ENCODE measurements at regions not wholly inside any gene's neighbourhood (a gene's known extent, or its start where the extent isn't known, plus 50 kb on each side); places are given as distances from the start of the nearest gene placed in this dataset.

DNA sequence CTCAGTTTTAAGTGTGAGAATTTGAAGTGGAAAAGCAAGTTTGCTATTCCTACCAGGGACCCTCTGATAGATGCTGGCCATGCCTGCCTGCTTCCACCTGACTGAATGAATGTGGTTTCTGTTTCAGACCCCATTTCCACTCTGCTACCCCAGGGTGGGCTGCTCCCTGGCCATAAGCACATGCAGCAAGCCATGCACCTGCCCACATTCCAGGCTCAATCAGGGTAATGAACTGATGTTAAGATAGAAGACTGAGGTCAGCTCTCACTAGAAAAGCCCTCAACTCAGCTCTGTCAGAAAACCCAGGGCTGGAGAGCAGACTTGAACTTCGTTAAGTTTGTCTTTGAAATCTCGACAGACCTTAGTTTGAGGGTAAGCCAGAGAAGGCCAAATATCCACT, 333.9 kb downstream of the CYRIA start:
- DNase-seq (ENCODE audit: low read depth), result no peak
- TF ChIP-seq, protein P1, sequence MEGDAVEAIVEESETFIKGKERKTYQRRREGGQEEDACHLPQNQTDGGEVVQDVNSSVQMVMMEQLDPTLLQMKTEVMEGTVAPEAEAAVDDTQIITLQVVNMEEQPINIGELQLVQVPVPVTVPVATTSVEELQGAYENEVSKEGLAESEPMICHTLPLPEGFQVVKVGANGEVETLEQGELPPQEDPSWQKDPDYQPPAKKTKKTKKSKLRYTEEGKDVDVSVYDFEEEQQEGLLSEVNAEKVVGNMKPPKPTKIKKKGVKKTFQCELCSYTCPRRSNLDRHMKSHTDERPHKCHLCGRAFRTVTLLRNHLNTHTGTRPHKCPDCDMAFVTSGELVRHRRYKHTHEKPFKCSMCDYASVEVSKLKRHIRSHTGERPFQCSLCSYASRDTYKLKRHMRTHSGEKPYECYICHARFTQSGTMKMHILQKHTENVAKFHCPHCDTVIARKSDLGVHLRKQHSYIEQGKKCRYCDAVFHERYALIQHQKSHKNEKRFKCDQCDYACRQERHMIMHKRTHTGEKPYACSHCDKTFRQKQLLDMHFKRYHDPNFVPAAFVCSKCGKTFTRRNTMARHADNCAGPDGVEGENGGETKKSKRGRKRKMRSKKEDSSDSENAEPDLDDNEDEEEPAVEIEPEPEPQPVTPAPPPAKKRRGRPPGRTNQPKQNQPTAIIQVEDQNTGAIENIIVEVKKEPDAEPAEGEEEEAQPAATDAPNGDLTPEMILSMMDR (conservative IDR thresholded peaks at IDR 0.05; ENCODE audit: low read depth, low read length), result no peak
- no peak overlapping the region for H3K4me3 ChIP-seq (ENCODE audit: low read depth, low read length)

GRCh38 chr2:16330982-16331381, 334.7 kb downstream of the CYRIA start:
- DNase-seq (ENCODE audit: low read depth), result no peak
- no peak overlapping the region for H3K4me3 ChIP-seq (ENCODE audit: low read depth, low read length)
- TF ChIP-seq, protein P1 (conservative IDR thresholded peaks at IDR 0.05; ENCODE audit: low read depth, low read length), result no peak

- DNase-seq (ENCODE audit: low read depth), result no peak
- H3K4me3 ChIP-seq (ENCODE audit: low read depth, low read length), result no peak overlapping the region
- TF ChIP-seq, protein P1 (conservative IDR thresholded peaks at IDR 0.05; ENCODE audit: low read depth, low read length), result no peak
Observed at GRCh38 chr2:16330571-16330970, 335.1 kb downstream of the CYRIA start.

DNA sequence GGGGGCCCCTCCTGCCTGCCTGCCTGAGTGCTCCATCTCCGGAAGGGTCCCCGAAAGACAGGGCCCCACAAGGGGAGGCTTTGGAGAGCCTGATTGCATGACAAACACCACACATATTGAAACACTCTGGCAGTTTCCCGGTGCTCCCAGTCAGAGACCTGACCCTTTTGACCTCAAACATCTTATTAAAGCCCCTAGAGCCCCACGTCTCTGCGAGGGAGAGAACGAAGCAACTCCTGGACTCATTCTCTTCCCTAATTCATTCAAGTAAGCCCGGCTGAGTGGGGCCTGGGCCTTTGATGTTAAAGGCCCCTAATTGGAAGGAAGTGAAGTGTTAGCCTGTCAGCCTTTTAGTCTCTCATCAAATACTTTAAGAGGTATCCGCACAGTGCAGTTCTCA, 335.6 kb downstream of the CYRIA start:
- TF ChIP-seq, protein P1 (conservative IDR thresholded peaks at IDR 0.05; ENCODE audit: low read depth, low read length), result no peak
- H3K4me3 ChIP-seq (ENCODE audit: low read depth, low read length), result no peak overlapping the region
- no peak for DNase-seq (ENCODE audit: low read depth)

GRCh38 chr2:16329421-16329820, 336.2 kb downstream of the CYRIA start:
- no peak for DNase-seq (ENCODE audit: low read depth)
- no peak overlapping the region for H3K4me3 ChIP-seq (ENCODE audit: low read depth, low read length)
- TF ChIP-seq, protein P1 (conservative IDR thresholded peaks at IDR 0.05; ENCODE audit: low read depth, low read length), result no peak

- H3K4me3 ChIP-seq (ENCODE audit: low read depth, low read length), result no peak overlapping the region
- no peak for DNase-seq (ENCODE audit: low read depth)
- TF ChIP-seq, protein P1 (conservative IDR thresholded peaks at IDR 0.05; ENCODE audit: low read depth, low read length), result no peak
Observed at GRCh38 chr2:16328521-16329190, 337.0 kb downstream of the CYRIA start.

GRCh38 chr2:16327326-16327725, 338.3 kb downstream of the CYRIA start:
- TF ChIP-seq, protein P1 (conservative IDR thresholded peaks at IDR 0.05; ENCODE audit: low read depth, low read length), result no peak
- no peak for DNase-seq (ENCODE audit: low read depth)
- no peak overlapping the region for H3K4me3 ChIP-seq (ENCODE audit: low read depth, low read length)

Measured in choroid plexus epithelial cell (primary cell).